T-cell (primary cell): ENCODE measurements at regions not wholly inside any gene's neighbourhood (a gene's known extent, or its start where the extent isn't known, plus 50 kb on each side); places are given as distances from the start of the nearest gene placed in this dataset.

Experiments
- ATAC-seq, 4 experiments: fragments of 200-7000 bp in 3 of 4; fragments of 150-1000 bp in 1 of 4; cut with Tn5 transposase; replicated peaks in 1 of 4; 1 replicate in 3 of 4; 2 replicates in 1 of 4; pipeline ENCODE4 v1.10.0; 2021; ENCODE audit warnings: moderate library complexity in 3 of 4, mild to moderate bottlenecking in 2 of 4, moderate number of reproducible peaks in 1 of 4
- CTCF ChIA-PET, 2 donors: fragments of 300-600 bp; sonication (Branson Sonifier 250); formaldehyde crosslinking; loops; one replicate each; lab custom pipeline; 2022; ENCODE audit warnings: antibody characterized with exemption in 2 of 2; lab: Charles Lee
- POLR2A ChIA-PET, 2 donors: fragments of 300-600 bp; sonication (Branson Sonifier 250); formaldehyde crosslinking; loops; one replicate each; lab custom pipeline; 2022; ENCODE audit warnings: antibody characterized with exemption in 2 of 2; lab: Charles Lee
- DNase-seq, 35 experiments: peaks; one replicate each; pipeline versions ENCODE4 v3.0.0 to v3.0.0-alpha.2; 2013 to 2023
- H3K27ac ChIP-seq: one replicate; pipeline ENCODE4 v1.5.1; 2013; ENCODE audit warnings: low read length
- H3K27me3 ChIP-seq, 2 experiments: replicated peaks in 1 of 2; 1 replicate in 1 of 2; 2 replicates in 1 of 2; pipeline versions ENCODE4 v1.6.1 to v1.7.0; 2013; ENCODE audit warnings: low read length in 1 of 2, mixed read lengths in 1 of 2; ENCODE audit not compliant: control insufficient read depth in 2 of 2, insufficient read depth in 2 of 2; ENCODE audit errors: extremely low read depth in 1 of 2
- H3K36me3 ChIP-seq, 2 donors: 1 replicate in 1 of 2; 2 replicates in 1 of 2; pipeline versions ENCODE4 v1.6.1 to v1.7.0; 2013; ENCODE audit warnings: low read length in 1 of 2; ENCODE audit not compliant: control insufficient read depth in 2 of 2, insufficient read depth in 1 of 2; ENCODE audit errors: extremely low read depth in 1 of 2
- H3K4me1 ChIP-seq, 2 experiments: 1 replicate in 1 of 2; 2 replicates in 1 of 2; pipeline versions ENCODE4 v1.6.1 to v1.7.0; 2013; ENCODE audit warnings: low read length in 2 of 2, mixed read lengths in 1 of 2; ENCODE audit not compliant: insufficient read depth in 2 of 2, control insufficient read depth in 1 of 2; ENCODE audit errors: extremely low read depth in 1 of 2
- H3K4me3 ChIP-seq, 2 donors: 1 replicate in 1 of 2; 2 replicates in 1 of 2; pipeline versions ENCODE4 v1.5.1 to v1.7.0; 2013; ENCODE audit warnings: mild to moderate bottlenecking in 2 of 2, low read length in 1 of 2, moderate library complexity in 1 of 2; ENCODE audit not compliant: control insufficient read depth in 1 of 2; ENCODE audit errors: extremely low read depth in 1 of 2
- H3K9me3 ChIP-seq: 2 replicates; pipeline ENCODE4 v1.7.0; 2013
- H3K27ac Mint-ChIP-seq, 2 donors: one replicate each; pipeline ENCODE4 v1.8.0; 2020 to 2021; ENCODE audit warnings: mild to moderate bottlenecking in 2 of 2, mixed read lengths in 2 of 2
- H3K27me3 Mint-ChIP-seq, 2 donors: one replicate each; pipeline ENCODE4 v1.8.0; 2021 to 2022; ENCODE audit warnings: mixed read lengths in 2 of 2
- H3K36me3 Mint-ChIP-seq: one replicate; pipeline ENCODE4 v1.8.0; 2021; ENCODE audit warnings: mixed read lengths
- H3K4me1 Mint-ChIP-seq, 3 donors: one replicate each; pipeline ENCODE4 v1.8.0; 2020 to 2022; ENCODE audit warnings: mixed read lengths in 3 of 3, mild to moderate bottlenecking in 1 of 3
- H3K4me3 Mint-ChIP-seq, 3 donors: one replicate each; pipeline ENCODE4 v1.8.0; 2020 to 2022; ENCODE audit warnings: mild to moderate bottlenecking in 3 of 3, mixed read lengths in 3 of 3, moderate library complexity in 3 of 3
- H3K9me3 Mint-ChIP-seq, 3 donors: one replicate each; pipeline ENCODE4 v1.8.0; 2020 to 2022; ENCODE audit warnings: mixed read lengths in 3 of 3
- WGBS: methylation state at CpG from one replicate; pipeline ENCODE4 v1.1.5; 2013; ENCODE audit warnings: missing lambda C conversion rate; ENCODE audit not compliant: insufficient coverage; 5-methylcytosine and 5-hydroxymethylcytosine counted together

DNA sequence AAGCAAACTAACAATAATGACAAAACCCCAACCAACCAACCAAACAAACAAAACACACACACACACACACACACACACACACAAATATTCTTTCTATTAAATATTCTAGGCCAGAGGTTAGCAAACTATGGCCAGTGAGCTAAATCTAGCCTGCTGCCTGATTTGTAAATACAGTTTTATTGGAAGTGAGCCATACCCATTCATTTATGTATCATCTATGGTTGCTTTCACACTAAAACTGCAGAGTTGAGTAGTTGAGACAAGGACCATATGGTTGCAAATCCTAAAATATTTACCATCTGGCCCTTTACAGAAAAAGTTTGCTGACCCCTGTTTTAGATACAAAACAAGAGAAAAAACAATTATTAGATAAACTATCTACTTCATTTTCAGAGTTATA is 620.5 kb upstream of the SEMA6A start:
- peaks cover 5 to 21% (median 8%) of the 10 kb centered on the region in 3 donors for H3K9me3 Mint-ChIP-seq
- H3K4me1 Mint-ChIP-seq = no peaks in the 10 kb centered on the region
- H3K27me3 Mint-ChIP-seq = no peaks in the 10 kb centered on the region
- DNase-seq (no peak), ATAC-seq (no peak)
- H3K36me3 Mint-ChIP-seq = no peaks in the 10 kb centered on the region
- ChIA-PET POLR2A (no interaction called here), CTCF (no interaction called here)
- H3K27ac ChIP-seq = no peak overlapping the region
- no peaks in the 10 kb centered on the region for H3K27me3 ChIP-seq
- H3K36me3 ChIP-seq = no peaks in the 10 kb centered on the region
- H3K4me1 ChIP-seq = no peaks in the 10 kb centered on the region
- no peaks in the 10 kb centered on the region for H3K9me3 ChIP-seq
- no peak overlapping the region for H3K27ac Mint-ChIP-seq
- H3K4me3 Mint-ChIP-seq = no peak overlapping the region
- no peak overlapping the region for H3K4me3 ChIP-seq

DNA sequence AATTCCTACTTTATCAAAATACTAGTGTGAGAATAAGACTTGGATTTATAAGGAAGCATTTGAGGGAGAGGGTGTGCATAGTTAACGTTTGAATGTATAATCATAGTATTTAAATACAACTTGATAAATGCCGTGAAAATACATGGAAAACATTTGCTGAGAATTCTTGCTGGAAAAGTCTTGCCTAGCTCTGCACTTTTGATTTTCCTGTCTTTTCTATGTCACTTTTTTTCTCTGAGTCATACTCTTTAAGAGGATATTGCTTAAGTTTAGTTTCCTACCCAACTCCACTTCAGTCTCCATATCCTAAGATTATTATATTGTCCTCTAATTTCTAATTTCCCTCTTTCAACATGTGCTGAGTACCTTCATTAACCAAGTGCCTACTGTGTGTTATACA is 616.6 kb upstream of the SEMA6A start:
- no peak overlapping the region for H3K4me3 ChIP-seq
- Mint-ChIP-seq H3K27me3 (no peaks in the 10 kb centered on the region), H3K36me3 (no peaks in the 10 kb centered on the region), H3K9me3 (peaks cover 2 to 15% (median 8%) of the 10 kb centered on the region in 3 donors), H3K27ac (no peak overlapping the region), H3K4me1 (no peaks in the 10 kb centered on the region), H3K4me3 (no peak overlapping the region)
- POLR2A ChIA-PET = no interaction called here
- no CpG with 5 or more reads among the region's 2 CpGs for WGBS
- H3K9me3 ChIP-seq = no peaks in the 10 kb centered on the region
- no peaks in the 10 kb centered on the region for H3K27me3 ChIP-seq
- no peak overlapping the region for H3K27ac ChIP-seq
- DNase-seq (no peak), ATAC-seq (no peak)
- no peaks in the 10 kb centered on the region for H3K36me3 ChIP-seq
- CTCF ChIA-PET = no interaction called here
- no peaks in the 10 kb centered on the region for H3K4me1 ChIP-seq

DNA sequence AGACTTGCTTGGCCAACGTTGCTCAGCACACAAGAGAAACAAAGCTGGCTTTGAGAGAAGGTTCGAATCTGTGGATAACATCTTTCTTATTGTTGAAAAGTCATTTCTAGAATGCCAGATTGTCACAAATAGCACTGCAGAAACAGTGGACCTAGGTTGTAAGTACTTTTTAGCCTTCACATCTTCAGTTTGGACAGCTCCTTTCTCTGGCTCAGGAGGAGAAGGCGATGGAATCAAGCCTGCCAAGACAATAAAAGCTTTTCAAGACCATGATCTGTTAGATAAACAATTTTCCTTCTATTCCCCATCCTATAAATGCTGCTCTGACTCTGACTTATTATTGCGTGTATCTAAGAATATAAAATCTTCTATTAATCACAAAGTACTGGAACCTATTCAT is 615.2 kb upstream of the SEMA6A start:
- Mint-ChIP-seq H3K9me3 (peaks cover 2 to 19% (median 9%) of the 10 kb centered on the region in 3 donors), H3K4me3 (no peak overlapping the region), H3K27ac (no peak overlapping the region), H3K36me3 (no peaks in the 10 kb centered on the region), H3K27me3 (no peaks in the 10 kb centered on the region), H3K4me1 (no peaks in the 10 kb centered on the region)
- Histone ChIP-seq H3K27me3 (no peaks in the 10 kb centered on the region), H3K4me3 (no peak overlapping the region), H3K36me3 (no peaks in the 10 kb centered on the region), H3K9me3 (no peaks in the 10 kb centered on the region), H3K27ac (no peak overlapping the region), H3K4me1 (no peaks in the 10 kb centered on the region)
- ChIA-PET POLR2A (no interaction called here), CTCF (no interaction called here)
- ATAC-seq (no peak), DNase-seq (no peak)
- 64% methylated on average over 2 of the region's 4 CpGs for WGBS

DNA sequence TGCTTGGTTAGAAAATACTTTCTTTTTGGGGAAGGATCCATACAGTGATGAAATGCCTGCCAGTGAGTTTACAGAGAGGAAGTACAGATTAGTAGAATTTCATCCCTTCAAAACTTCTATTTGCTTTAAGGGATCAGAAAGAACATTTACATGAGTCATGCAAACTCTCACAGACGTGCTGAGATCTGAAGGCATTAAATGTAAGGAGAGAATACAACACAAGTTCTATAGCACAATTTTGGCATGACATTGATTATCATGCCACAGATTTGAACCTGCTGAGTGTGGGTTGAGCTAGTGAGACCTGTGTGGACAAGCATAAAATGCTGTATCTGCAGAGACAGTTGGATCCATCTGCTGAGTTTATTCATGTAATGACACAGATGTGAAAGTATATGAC is 613.6 kb upstream of the SEMA6A start:
- CTCF ChIA-PET = no interaction called here

DNA sequence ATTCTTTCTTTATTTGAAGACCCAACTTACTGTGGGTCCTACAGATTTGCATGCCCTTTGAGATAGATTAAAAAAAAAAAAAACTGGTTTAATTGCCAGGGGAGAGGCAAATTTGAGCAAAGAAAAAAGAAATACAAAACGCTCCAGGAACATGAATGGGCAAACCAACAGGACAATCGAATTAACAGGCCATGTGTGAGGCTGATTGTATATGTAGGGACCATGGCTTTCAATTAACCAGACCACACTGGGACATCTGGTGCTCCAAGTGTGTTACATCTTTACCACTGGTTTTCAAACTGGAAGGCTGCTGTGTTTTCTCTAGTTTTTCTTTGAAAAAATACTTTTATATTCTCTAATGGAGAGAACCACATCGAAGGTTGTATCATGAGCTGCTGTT is 612.1 kb upstream of the SEMA6A start:
- H3K4me3 ChIP-seq = no peak overlapping the region
- H3K9me3 ChIP-seq = no peaks in the 10 kb centered on the region
- no peaks in the 10 kb centered on the region for H3K4me1 ChIP-seq
- Mint-ChIP-seq H3K36me3 (no peaks in the 10 kb centered on the region), H3K27me3 (no peaks in the 10 kb centered on the region), H3K4me3 (no peak overlapping the region), H3K9me3 (peaks cover 5 to 12% (median 9%) of the 10 kb centered on the region in 3 donors), H3K27ac (no peak overlapping the region), H3K4me1 (no peaks in the 10 kb centered on the region)
- no CpG with 5 or more reads among the region's 3 CpGs for WGBS
- no peaks in the 10 kb centered on the region for H3K27me3 ChIP-seq
- no peaks in the 10 kb centered on the region for H3K36me3 ChIP-seq
- CTCF ChIA-PET = no interaction called here
- DNase-seq (no peak), ATAC-seq (no peak)
- no peak overlapping the region for H3K27ac ChIP-seq
- POLR2A ChIA-PET = no interaction called here

More for the DNA sequence above, 613.6 kb upstream of the SEMA6A start:
- Mint-ChIP-seq H3K9me3 (peaks cover 5 to 16% (median 14%) of the 10 kb centered on the region in 3 donors), H3K4me1 (no peaks in the 10 kb centered on the region), H3K36me3 (no peaks in the 10 kb centered on the region), H3K27ac (no peak overlapping the region), H3K4me3 (no peak overlapping the region), H3K27me3 (no peaks in the 10 kb centered on the region)
- H3K4me3 ChIP-seq = no peak overlapping the region
- H3K27me3 ChIP-seq = no peaks in the 10 kb centered on the region
- H3K9me3 ChIP-seq = no peaks in the 10 kb centered on the region
- POLR2A ChIA-PET = no interaction called here
- no peaks in the 10 kb centered on the region for H3K4me1 ChIP-seq
- H3K36me3 ChIP-seq = no peaks in the 10 kb centered on the region
- ATAC-seq (no peak), DNase-seq (no peak)
- H3K27ac ChIP-seq = no peak overlapping the region
- no CpG with 5 or more reads among the region's 1 CpG for WGBS

DNA sequence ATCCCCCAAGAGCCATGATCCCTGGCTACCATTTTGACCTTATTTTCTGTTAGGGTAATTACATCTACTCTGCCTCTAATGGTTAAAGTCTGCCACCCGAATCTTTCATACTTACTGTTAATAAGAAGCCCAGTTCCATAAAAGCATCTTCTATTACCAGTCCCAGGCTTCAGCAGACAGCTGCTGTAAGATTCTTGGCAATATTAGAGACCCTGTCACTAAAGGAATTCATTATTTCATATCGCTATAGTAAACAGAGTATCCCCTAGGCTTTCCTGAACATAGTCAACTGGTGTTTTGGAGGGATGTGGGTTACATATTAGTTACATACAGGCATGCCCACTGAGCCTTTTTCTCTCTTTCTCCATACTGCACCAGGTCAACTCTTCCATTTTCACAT is 608.7 kb upstream of the SEMA6A start:
- WGBS = no CpG with 5 or more reads among the region's 2 CpGs
- Histone ChIP-seq H3K9me3 (no peaks in the 10 kb centered on the region), H3K4me1 (no peaks in the 10 kb centered on the region), H3K27me3 (no peaks in the 10 kb centered on the region), H3K4me3 (no peak overlapping the region), H3K27ac (no peak overlapping the region), H3K36me3 (no peaks in the 10 kb centered on the region)
- DNase-seq (no peak), ATAC-seq (no peak)
- Mint-ChIP-seq H3K36me3 (no peaks in the 10 kb centered on the region), H3K27ac (no peak overlapping the region), H3K27me3 (no peaks in the 10 kb centered on the region), H3K9me3 (peaks cover 9 to 12% (median 12%) of the 10 kb centered on the region in 3 donors), H3K4me1 (no peaks in the 10 kb centered on the region), H3K4me3 (no peak overlapping the region)
- ChIA-PET CTCF (no interaction called here), POLR2A (no interaction called here)

DNA sequence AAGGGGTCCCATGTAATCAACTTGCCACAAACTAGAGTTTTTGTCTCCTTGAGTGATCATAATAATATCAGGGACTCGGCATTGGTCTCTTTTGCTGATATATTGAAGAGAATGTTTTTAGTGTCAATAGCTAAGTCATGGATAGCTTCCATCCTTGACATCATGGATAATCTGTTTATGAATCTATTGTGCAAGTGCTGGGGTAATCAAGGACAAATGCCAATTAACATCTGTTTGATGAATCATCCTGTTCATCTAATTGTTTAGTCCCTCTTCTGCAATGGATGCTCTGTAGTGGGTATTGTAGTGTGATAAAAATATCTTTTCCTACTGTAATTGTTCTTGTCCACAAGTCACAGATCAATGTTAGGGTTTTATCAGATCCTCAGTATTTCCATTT is 607.5 kb upstream of the SEMA6A start:
- DNase-seq (no peak), ATAC-seq (no peak)
- Mint-ChIP-seq H3K9me3 (peaks cover 9 to 16% (median 12%) of the 10 kb centered on the region in 3 donors), H3K27me3 (no peaks in the 10 kb centered on the region), H3K27ac (no peak overlapping the region), H3K4me1 (no peaks in the 10 kb centered on the region), H3K36me3 (no peaks in the 10 kb centered on the region), H3K4me3 (no peak overlapping the region)
- H3K4me1 ChIP-seq = no peaks in the 10 kb centered on the region
- no peaks in the 10 kb centered on the region for H3K36me3 ChIP-seq
- no peaks in the 10 kb centered on the region for H3K27me3 ChIP-seq
- POLR2A ChIA-PET = no interaction called here
- no peak overlapping the region for H3K4me3 ChIP-seq
- no peak overlapping the region for H3K27ac ChIP-seq
- no peaks in the 10 kb centered on the region for H3K9me3 ChIP-seq
- CTCF ChIA-PET = no interaction called here
- WGBS = no CpG with 5 or more reads among the region's 1 CpG
